ENCODE measurements at regions not wholly inside any gene's neighbourhood (a gene's known extent, or its start where the extent isn't known, plus 50 kb on each side); places are given as distances from the start of the nearest gene placed in this dataset.

GRCh38 chr9:19992556-19992955 lies 203.7 kb upstream of the SLC24A2 start:
- peak; percentile 76 for DNase-seq

DNA sequence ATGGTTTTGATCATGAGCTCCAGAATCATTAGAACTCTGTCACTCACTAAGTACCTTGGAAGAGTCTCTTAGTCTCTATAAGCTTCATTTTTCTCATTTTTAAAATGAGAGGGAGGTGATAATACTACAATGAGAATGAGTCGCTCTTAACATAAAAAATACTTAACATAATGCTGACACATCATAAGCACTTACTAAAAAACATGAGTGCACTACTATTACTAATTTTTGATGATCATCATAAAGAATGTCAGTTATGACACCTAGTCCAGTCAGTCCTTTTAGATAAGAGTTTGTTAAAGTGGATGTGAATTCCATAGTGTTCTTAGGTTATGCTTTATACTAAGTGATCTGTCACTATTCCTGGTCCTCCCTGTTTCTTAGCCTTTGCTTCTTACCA lies 200.4 kb upstream of the SLC24A2 start:
- no peak for DNase-seq

GRCh38 chr9:19988281-19988680 lies 199.4 kb upstream of the SLC24A2 start:
- peak; percentile 38 for DNase-seq

DNA sequence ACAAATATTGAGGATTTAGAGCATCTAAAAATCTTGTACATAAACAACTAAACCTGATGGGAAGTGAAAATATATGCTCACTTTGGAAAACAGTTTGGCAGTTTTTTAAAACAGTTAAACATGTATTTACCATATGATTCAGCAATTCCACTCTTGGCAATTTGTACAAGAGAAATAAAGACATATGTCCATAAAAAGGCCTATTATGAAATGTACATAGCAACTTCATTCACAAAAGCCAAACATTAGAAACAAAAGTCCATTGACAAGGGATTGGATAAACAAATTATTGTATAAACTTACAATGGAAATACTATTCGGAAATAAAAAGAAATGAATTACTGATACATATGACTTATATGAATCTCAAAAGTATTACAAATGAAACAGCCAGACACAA lies 196.2 kb upstream of the SLC24A2 start:
- no peak for DNase-seq

GRCh38 chr9:19976226-19976625 lies 187.4 kb upstream of the SLC24A2 start:
- no peak for DNase-seq

- DNase-seq: no peak
Measured at GRCh38 chr9:19975499-19975898, 186.7 kb upstream of the SLC24A2 start.

- no peak for DNase-seq
Measured at GRCh38 chr9:19969721-19970120, 180.9 kb upstream of the SLC24A2 start.

DNA sequence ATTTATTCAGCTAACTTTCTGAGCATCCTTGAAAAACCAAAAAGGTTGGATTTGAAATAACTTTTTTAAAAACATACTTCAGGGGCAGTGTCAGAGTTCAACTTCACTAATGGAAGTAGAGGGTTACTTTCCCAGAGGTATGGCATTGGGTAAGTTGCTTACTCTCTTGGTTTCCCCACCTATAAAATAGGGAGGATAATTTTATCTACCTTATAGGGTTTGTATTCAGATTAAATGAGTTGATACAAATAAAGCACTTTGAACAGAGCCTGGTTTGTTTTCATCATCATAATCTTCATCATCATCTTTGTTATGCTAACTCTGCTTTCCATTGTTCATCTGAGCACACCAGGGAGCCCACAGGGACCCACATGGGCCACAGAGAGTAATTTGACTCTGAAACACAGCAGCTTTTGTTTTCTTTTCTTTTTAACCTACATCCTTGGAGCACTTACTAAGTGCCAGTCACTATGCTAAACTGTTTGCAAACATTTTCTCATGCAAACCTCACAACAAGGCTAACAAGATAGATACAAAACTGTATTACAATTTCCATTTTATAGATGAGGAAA lies 179.1 kb upstream of the SLC24A2 start:
- DNase-seq: no peak

GRCh38 chr9:19967216-19967887 lies 178.5 kb upstream of the SLC24A2 start:
- DNase-seq: no peak

- DNase-seq: no peak
Measured at GRCh38 chr9:19965336-19965735, 176.5 kb upstream of the SLC24A2 start.

DNA sequence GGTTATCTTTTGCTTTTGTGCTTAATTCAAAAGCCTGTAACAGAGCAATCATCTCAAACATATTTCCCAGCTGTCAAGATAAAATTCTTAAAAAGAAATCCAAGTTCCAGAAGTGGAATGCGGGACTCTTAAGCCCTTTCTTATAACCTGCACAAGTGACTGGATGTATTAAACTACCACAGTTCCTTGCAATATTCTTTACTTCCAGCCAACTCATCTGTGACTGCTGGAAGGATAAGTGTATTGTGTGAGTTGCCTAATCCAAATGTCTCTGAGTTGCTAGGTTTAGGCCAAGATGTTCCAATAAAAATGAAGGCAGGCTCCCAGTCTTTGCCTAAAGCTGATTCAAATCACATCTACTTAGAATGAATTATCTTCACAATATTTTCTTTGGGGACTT lies 159.2 kb upstream of the SLC24A2 start:
- no peak for DNase-seq

DNA sequence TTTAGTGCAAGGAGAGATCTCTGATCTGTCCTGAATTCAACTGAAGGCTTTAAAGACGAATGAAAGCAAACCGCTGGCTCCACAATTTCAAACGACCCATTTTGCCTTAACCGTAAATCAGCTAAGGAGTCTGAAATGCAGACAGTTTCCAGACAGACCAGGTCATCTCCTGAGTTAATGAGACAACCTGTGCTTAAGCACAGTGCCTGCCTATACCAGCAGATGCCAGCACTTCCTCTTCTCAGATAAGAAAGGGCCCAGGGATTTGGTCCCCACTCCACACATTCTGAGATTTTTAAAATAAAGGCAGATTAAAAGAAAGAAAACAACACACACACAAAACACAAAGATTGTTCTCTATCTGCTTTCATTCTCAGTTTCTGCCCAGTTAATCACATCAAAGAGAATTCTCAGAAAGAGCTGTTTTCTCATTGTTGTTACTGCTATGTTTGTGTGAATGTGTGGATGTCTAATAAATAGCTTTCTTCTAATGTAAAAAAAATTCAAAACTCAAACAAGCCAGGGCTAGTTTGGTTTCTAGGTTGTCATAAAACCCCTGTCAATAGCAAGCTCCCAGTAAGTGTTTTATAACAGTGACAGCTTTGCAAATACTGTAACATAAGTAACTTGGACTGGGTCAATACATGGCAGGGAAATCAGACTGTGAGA lies 157.7 kb upstream of the SLC24A2 start:
- peak; percentile 14 for DNase-seq

GRCh38 chr9:19941874-19942273 lies 153.0 kb upstream of the SLC24A2 start:
- no peak for DNase-seq

DNA sequence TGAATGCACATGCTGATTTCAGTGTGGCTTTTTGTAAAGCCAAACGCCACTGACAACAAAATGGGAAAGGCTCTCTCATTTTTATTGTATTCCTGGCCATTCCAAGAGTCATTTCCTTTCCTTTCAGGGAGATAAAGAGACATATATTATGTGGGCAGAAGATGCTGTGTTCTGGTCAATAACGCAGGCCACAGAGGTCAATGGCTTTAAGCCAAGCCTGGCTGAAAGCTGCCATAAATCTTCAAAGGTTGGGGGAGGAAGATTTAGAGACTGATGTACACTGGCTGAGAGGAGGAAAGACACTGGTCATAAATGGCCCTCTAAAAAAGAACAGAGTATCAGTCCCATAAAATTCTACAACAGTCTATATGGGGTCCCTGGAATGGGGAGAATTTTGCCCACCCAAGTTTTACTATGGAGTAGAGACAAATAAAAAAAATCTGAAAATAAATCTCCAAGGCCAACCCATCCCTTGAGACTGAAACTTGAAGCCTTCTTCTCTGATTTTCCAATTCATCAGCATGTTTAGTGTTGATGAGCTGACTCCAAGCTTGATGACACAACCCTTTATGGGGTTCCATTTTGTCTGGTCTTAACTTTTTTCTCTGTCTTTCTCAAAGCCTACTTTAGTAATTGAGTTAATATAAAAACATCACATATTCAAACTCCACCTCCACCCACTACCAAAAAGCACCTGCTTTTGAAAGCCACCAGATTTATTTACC lies 152.1 kb upstream of the SLC24A2 start:
- DNase-seq: no peak

GRCh38 chr9:19939734-19940278 lies 151.0 kb upstream of the SLC24A2 start:
- DNase-seq: peak; percentile 64

DNA sequence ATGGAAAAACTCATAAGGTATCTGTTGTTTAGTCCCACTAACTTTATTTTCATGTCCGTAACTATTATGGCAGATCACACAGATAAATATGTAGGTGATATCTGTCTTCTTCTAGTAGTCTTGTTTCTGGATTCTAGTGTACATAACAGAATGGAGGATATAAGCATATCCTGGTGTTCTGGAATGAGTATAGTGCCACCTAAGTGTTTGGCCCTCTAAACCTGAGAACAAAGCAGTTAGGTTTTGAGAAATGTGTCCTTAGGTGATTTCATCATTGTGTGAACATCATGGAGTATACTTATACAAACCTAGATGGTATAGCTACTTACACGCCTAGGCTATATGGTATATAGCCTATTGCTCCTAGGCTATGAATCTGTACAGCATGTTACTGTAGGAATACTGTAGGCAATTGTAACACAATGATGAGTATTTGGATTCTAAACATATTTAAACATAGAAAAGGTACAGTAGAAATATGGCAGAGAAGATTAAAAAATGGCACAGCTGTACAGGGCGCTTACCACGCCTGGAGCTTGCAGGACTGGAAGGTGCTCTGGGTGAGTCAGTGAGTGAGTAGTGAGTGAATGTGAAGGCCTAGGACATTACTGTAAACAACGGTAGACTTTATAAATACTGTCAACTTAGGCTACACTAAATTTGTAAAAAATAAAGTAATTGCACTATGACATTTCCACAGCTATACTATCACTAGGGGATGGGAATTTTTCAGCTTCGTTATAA lies 150.3 kb upstream of the SLC24A2 start:
- no peak for DNase-seq

- no peak for DNase-seq
Measured at GRCh38 chr9:19937121-19937520, 148.3 kb upstream of the SLC24A2 start.

GRCh38 chr9:19936598-19936997 lies 147.8 kb upstream of the SLC24A2 start:
- no peak for DNase-seq

GRCh38 chr9:19935422-19935821 lies 146.6 kb upstream of the SLC24A2 start:
- DNase-seq: no peak

DNA sequence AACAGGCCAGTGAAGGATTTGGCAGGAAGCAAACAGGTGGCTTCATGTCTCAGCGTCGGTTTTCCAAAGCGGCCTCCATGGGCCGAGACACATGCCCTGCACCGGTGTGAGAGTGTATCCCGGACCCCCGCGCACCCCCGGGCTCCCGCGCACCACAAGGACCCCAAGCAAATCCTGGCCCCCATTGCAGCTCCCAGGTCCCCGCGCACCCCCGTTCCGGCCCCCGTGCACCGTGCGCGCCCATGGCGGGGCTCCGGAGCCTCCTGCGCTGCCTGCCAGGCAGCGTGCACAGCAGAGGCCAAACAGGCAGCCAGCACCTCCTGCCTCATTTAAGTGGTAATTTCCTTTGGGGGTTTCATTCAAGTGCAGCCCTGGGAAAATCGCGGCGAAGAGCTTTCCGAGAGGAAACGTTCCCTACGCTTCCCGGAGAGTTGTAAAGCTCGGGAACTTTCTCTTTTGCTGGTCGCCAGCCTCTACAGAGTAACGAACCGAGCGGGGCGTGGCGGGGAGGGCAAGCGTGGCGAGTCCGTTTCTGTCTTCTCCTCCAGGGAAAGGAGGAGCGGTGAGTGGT lies 145.5 kb upstream of the SLC24A2 start:
- no peak for DNase-seq

DNA sequence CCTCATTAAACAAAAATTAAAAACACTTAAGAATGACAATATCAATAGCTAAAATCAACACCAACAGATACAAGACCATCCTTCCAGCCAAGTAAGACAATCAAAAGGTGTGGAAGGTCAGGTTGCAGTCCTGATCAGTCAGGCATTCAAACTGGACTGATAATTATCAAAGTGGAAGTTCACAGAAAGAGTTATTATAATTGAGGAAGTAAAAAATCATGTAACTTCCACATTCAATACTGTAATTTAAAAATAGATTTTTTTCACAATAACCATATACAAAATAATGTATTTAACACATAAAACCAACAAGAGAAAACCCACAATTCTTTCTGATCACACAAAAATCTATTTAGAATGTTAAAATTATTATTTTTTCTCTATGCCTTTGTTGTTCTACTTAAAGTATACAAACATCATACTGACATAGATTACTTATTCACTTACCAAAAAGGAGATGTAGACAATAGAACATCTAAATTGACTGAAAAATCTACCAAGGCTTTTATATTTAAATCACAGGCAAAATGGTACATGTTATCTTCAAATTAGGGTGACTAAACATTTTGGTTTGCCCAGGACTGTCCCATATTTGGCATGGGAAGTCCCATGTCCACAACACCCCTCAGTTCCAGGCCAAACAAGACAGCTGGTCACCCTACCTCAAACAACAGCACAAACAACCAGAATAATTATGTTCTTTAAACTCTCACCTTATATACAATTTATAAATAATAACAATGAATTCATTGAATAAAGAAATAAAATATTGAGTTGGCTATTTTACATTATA lies 142.5 kb upstream of the SLC24A2 start:
- DNase-seq: no peak

DNA sequence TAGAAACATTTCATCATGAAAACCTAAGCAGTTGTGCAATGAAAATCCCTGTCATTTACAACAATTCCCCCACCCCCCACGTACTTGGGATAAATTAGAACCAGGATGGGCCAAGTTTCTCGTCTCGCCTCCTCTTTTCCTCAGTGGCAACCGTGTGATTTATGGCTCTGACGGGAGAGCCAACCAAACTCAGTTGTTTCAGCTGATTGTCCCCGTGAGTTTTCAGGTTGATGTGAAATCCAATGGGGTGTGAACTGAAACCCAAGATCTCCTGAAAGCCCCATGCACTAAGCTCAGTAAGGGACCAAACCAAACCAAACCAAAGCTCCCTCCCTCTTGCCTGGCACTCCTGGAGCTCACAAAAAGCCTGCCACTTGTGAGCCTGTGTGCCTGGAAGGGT lies 138.7 kb upstream of the SLC24A2 start:
- DNase-seq: no peak
